Heart right ventricle (tissue), 16 donors: ENCODE measurements at regions not wholly inside any gene's neighbourhood (a gene's known extent, or its start where the extent isn't known, plus 50 kb on each side); places are given as distances from the start of the nearest gene placed in this dataset.

ENCODE experiments used
- ATAC-seq, 8 donors: fragments of 200-7000 bp; cut with Tn5 transposase; one replicate each; pipeline ENCODE4 v1.9.1; 2020; ENCODE audit warnings: mild to moderate bottlenecking in 8 of 8, moderate library complexity in 8 of 8, moderate number of reproducible peaks in 1 of 8
- DNase-seq, 2 donors: peaks; one replicate each; pipeline ENCODE4 v3.0.0-alpha.2; 2020
- H3K27ac ChIP-seq, 10 donors: fragments of 200-600 bp; sonication (generic) in 2 of 10; one replicate each; pipeline versions ENCODE4 v1.5.0 to v1.8.0; 2020 to 2022; ENCODE audit warnings: mild to moderate bottlenecking in 3 of 10
- H3K27me3 ChIP-seq, 7 donors: fragments of 200-600 bp; one replicate each; pipeline ENCODE4 v1.8.0; 2021 to 2022; ENCODE audit warnings: mild to moderate bottlenecking in 2 of 7
- H3K36me3 ChIP-seq, 9 donors: fragments of 200-600 bp; sonication (generic) in 1 of 9; one replicate each; pipeline versions ENCODE4 v1.5.0 to v1.8.0; 2020 to 2022; ENCODE audit warnings: mild to moderate bottlenecking in 2 of 9
- H3K4me1 ChIP-seq, 9 donors: fragments of 200-600 bp; sonication (generic) in 1 of 9; one replicate each; pipeline versions ENCODE4 v1.5.0 to v1.8.0; 2020 to 2022; ENCODE audit warnings: mild to moderate bottlenecking in 4 of 9
- H3K4me3 ChIP-seq, 10 donors: fragments of 200-600 bp; sonication (generic) in 2 of 10; one replicate each; pipeline versions ENCODE4 v1.5.0 to v1.8.0; 2020 to 2022; ENCODE audit warnings: mild to moderate bottlenecking in 7 of 10, moderate library complexity in 2 of 10
- H3K9me3 ChIP-seq, 11 donors: fragments of 200-600 bp in 10 of 11; sonication (generic) in 2 of 11; one replicate each; pipeline versions ENCODE4 v1.5.0 to v1.8.0; 2013 to 2022; ENCODE audit warnings: mild to moderate bottlenecking in 2 of 11, control low read depth in 1 of 11, moderate library complexity in 1 of 11
- CTCF ChIP-seq, 9 donors: fragments of 200-600 bp; sonication (generic) in 2 of 9; IDR thresholded peaks; one replicate each; pipeline versions ENCODE4 v1.5.0 to v1.8.0; 2021 to 2022; ENCODE audit warnings: antibody characterized with exemption in 9 of 9, mild to moderate bottlenecking in 5 of 9, moderate library complexity in 1 of 9
- WGBS, 2 donors: extraction: QIAGEN DNeasy Blood & Tissue Kit; methylation state at CpG; one replicate each; pipeline ENCODE4 v1.1.7; 2013; ENCODE audit warnings: inconsistent platforms in 1 of 2; 5-methylcytosine and 5-hydroxymethylcytosine counted together
- intact Hi-C, 10 donors: fragments of 100-400 bp; cut with DNase I; formaldehyde crosslinking; loops; one replicate each; pipeline versions ENCODE4 v1.11.1 to v1.14.2; 2022
- donor health status: Arrhythmogenic right ventricular cardiomyopathy.
- donor health status: ischemic (EF 13 %, LVEDD 7.1; RV severe dilation, severe dysfunction).
- donor health status: healthy with polysubstance abuse.
- donor health status: DM: no; HTN: yes; CAD: no.
- donor health status: DM: no; HTN: no; CAD: no.
- donor health status: ischemic (EF 25% LVEDD 6.9; RV normal size, moderate dysfunction).
- donor health status: ischemic (EF 25% LVEDD 5.7; RV mildly dilated, moderate dysfunction).
- donor health status: healthy.
- donor health status: DM: yes; HTN: yes; CAD: no.
- donor health status: Ischemic cardiomyopathy.
- donor health status: ischemic (EF 35%, LVEDD 5.7; RV mildly dilated, moderate dysfunction).
- donor health status: nonischemic (EF 11% LVEDD 7.7; RV severe dilation, severe dysfunction).
- donor health status: DM: yes; HTN: yes; CAD: no.
- donor health status: PGD.
- donor health status: ischemic (EF 29% LVEDD 5.4; RV normal size, mild dysfunction).
- donor health status: nonischemic (EF 23%, LVEDD 6.1; RV moderate dilation, normal function).

DNA sequence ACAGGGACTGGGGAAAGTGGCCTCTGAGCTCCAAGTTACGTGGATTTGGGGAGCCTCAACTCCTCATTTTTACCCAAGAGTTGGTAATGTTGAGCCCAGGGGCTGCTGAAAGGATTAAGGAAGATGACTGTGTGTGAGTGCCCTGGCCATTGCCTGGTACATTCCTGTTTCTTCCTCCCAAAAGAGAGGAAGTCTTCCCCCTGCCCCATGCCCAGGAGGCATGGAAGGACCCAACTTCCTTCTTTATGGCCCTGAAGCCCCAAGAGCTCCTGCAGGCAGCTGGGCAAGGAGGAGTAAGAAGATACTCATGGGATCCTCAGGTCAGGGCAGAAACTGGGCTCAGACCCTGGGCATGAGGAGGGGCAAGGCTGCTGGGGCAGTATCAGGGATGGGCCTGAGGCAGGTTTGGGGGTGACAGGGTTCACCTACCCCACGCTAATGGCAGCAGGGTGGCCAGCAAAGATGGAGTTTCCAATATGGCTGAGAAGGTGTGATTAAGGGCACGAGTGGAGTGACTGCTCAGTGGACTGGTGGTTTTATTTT, 118.3 kb upstream of the MVB12B start:
- ATAC-seq (no peak), DNase-seq (no peak)
- Histone ChIP-seq H3K4me3 (no peak overlapping the region), H3K27ac (no peak overlapping the region), H3K9me3 (peaks cover 0 to 12% (median 6%) of the 10 kb centered on the region in 11 donors), H3K36me3 (no peaks in the 10 kb centered on the region), H3K4me1 (peaks cover 0 to 6% (median 0%) of the 10 kb centered on the region in 9 donors), H3K27me3 (peaks cover 0 to 18% (median 0%) of the 10 kb centered on the region in 7 donors)
- WGBS, 2 donors: 79 to 83% methylated on average over 3 of the region's 3 CpGs
- intact Hi-C loops: no loop called here
- no peak for TF ChIP-seq CTCF (IDR thresholded peaks at IDR 0.05)

DNA sequence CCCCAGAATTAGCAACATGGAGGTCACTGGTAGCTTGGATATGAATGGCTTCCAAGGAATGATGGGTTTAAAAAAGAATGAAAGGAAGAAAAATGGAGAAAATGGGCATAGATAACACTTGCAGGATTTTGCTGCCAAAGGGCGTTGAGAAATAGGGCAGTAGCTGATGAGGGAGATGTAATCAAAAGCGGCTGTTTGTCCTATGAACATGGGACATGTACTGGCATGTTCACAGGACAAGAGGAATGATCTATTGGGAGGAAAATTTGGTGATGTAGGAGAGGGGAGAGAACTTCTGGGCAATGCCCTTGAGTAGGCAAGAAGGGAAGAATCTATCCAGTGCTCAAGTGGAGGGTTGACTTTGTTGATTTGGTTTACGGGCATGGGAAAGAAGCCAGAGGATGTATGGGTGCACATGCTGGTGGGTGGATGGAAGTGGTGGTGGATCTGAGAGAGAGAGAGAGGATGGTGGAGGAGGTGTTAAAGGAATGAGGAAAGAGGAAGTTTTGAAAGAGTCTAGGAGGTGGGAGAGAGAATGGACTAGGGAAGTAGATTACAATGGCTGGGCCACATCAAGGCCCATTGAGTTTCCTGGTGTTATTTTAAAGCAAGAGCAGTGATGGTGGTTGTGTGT, 115.1 kb upstream of the MVB12B start:
- intact Hi-C loops: no loop called here
- no peak for TF ChIP-seq CTCF (IDR thresholded peaks at IDR 0.05)
- 80 to 82% methylated on average over 3 of the region's 3 CpGs for WGBS, 2 donors
- H3K4me1 ChIP-seq: peaks cover 0 to 6% (median 0%) of the 10 kb centered on the region in 9 donors
- no peak overlapping the region for H3K4me3 ChIP-seq
- DNase-seq: no peak
- H3K36me3 ChIP-seq: no peaks in the 10 kb centered on the region
- peaks cover 0 to 12% (median 0%) of the 10 kb centered on the region in 7 donors for H3K27me3 ChIP-seq
- no peak overlapping the region for H3K27ac ChIP-seq
- no peak for ATAC-seq
- peaks cover 0 to 25% (median 15%) of the 10 kb centered on the region in 11 donors for H3K9me3 ChIP-seq

DNA sequence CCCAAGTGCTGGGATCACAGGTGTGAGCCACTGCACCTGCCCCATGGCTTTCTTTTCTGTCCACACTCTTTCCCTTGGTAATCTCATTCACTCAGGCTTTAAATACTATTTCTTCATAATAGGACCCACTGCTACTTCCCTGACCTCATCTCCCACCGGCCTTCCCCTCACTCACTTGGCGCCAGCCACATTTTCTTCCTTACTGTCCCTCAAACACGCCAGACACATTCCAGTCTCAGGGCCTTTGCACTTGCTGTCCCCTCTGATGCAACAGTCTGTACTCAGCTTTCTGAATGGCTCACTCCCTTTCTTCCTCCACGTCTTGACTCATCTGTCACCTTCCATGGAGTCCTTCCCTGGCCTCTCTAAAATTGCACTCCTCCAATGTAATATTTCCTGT, 111.1 kb upstream of the MVB12B start:
- ATAC-seq: no peak
- 85 to 87% methylated on average over 4 of the region's 4 CpGs for WGBS, 2 donors

GRCh38 chr9:126216826-126217225, 109.8 kb upstream of the MVB12B start:
- DNase-seq (no peak), ATAC-seq (no peak)
- peaks cover 0 to 44% (median 40%) of the 10 kb centered on the region in 7 donors for H3K27me3 ChIP-seq
- H3K36me3 ChIP-seq: no peaks in the 10 kb centered on the region
- intact Hi-C loops: no loop called here
- no peak overlapping the region for H3K27ac ChIP-seq
- no peak for TF ChIP-seq CTCF (IDR thresholded peaks at IDR 0.05)
- H3K9me3 ChIP-seq: peaks cover 0 to 40% (median 20%) of the 10 kb centered on the region in 11 donors
- no peak overlapping the region for H3K4me3 ChIP-seq
- no peaks in the 10 kb centered on the region for H3K4me1 ChIP-seq
- WGBS, 2 donors: 75 to 82% methylated on average over 4 of the region's 4 CpGs

More for the DNA sequence above, 111.1 kb upstream of the MVB12B start:
- Histone ChIP-seq H3K9me3 (peaks cover 0 to 27% (median 15%) of the 10 kb centered on the region in 11 donors), H3K4me1 (no peaks in the 10 kb centered on the region), H3K4me3 (no peak overlapping the region), H3K36me3 (no peaks in the 10 kb centered on the region), H3K27me3 (peaks cover 0 to 30% (median 26%) of the 10 kb centered on the region in 7 donors), H3K27ac (no peak overlapping the region)
- intact Hi-C loops: no loop called here
- no peak for TF ChIP-seq CTCF (IDR thresholded peaks at IDR 0.05)
- DNase-seq: no peak
